Activated naive CD8-positive, alpha-beta T cell treated with anti-CD3 and anti-CD28 coated beads, Interleukin-2, amount 10 ng/mL, durations not matched to agents 7 days and 5 days (primary cell): ENCODE measurements at regions not wholly inside any gene's neighbourhood (a gene's known extent, or its start where the extent isn't known, plus 50 kb on each side); places are given as distances from the start of the nearest gene placed in this dataset.
"Not testable (repeated sequence)": the region's sequence is repeated elsewhere in the genome, so short reads cannot be mapped to it uniquely, and the experiment has no call there.

Source experiments
- ATAC-seq: fragments of 150-1000 bp; cut with Tn5 transposase; one replicate; pipeline ENCODE4 v1.10.0; 2021; ENCODE audit warnings: low read depth, moderate library complexity
- POLR2A ChIA-PET: fragments of 350-600 bp; sonication (Branson Sonifier 250); formaldehyde crosslinking; loops from one replicate; lab custom pipeline; 2021; ENCODE audit warnings: antibody characterized with exemption; lab: Charles Lee
- DNase-seq: peaks from one replicate; pipeline ENCODE4 v3.0.0; 2021
- H3K27ac Mint-ChIP-seq: one replicate; pipeline ENCODE4 v1.8.0; 2022; ENCODE audit warnings: mild to moderate bottlenecking, mixed read lengths
- H3K27me3 Mint-ChIP-seq: one replicate; pipeline ENCODE4 v1.8.0; 2022; ENCODE audit warnings: mild to moderate bottlenecking, moderate library complexity, mixed read lengths
- H3K36me3 Mint-ChIP-seq: one replicate; pipeline ENCODE4 v1.8.0; 2021; ENCODE audit warnings: mild to moderate bottlenecking, mixed read lengths
- H3K4me1 Mint-ChIP-seq: one replicate; pipeline ENCODE4 v1.8.0; 2021; ENCODE audit warnings: mixed read lengths
- H3K4me3 Mint-ChIP-seq: one replicate; pipeline ENCODE4 v1.8.0; 2022; ENCODE audit warnings: mild to moderate bottlenecking, moderate library complexity, mixed read lengths
- H3K9me3 Mint-ChIP-seq: one replicate; pipeline ENCODE4 v1.8.0; 2021; ENCODE audit warnings: mixed read lengths

DNA sequence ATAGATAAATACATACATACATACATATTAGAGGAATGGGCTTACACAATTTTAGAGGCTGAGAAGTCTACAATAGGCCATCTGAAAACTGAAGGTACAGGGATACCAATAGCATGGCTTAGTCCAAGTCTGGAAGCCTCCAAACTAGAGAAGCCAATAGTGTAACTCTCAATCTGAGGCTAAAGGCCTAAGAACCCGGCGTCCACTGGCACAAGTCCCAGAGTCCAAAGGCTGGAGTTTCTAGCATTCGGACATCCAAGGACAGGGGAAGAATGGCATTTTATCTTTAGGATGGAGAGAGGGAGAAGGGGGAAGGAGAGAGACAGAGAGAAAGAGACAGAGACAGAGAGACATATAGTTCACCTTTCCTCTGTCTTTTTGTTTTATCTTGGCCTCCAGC lies 63.7 kb upstream of the SYT4 start:
- ATAC-seq: no peak
- POLR2A ChIA-PET: no interaction called here
- no peaks in the 10 kb centered on the region for H3K27me3 Mint-ChIP-seq
- no peak overlapping the region for H3K4me3 Mint-ChIP-seq
- no peak overlapping the region for H3K27ac Mint-ChIP-seq
- DNase-seq: no peak
- H3K4me1 Mint-ChIP-seq: no peaks in the 10 kb centered on the region
- no peaks in the 10 kb centered on the region for H3K36me3 Mint-ChIP-seq
- peaks cover 3% of the 10 kb centered on the region for H3K9me3 Mint-ChIP-seq

DNA sequence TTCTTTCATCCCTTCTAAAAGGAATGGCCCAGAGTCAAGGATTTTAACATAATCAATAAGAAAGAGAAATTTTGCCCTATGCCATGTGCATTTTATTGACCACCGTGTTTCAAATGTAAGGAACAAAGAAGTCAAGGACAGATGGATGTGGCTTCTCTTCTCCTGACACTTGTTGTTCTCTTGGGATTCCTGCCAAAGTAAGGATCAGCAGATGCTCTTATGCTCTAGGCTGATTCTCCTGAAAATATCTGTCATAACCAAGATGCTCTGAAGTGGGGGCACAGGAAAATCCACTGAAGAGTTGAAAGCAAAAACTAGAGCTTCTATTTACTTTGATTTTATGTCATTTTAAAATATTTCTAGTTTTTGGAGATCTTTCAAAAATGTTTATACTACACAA lies 72.9 kb upstream of the SYT4 start:
- no peaks in the 10 kb centered on the region for H3K36me3 Mint-ChIP-seq
- no peaks in the 10 kb centered on the region for H3K27me3 Mint-ChIP-seq
- DNase-seq: no peak
- no peaks in the 10 kb centered on the region for H3K9me3 Mint-ChIP-seq
- H3K27ac Mint-ChIP-seq: no peak overlapping the region
- no peaks in the 10 kb centered on the region for H3K4me1 Mint-ChIP-seq
- POLR2A ChIA-PET: no interaction called here
- H3K4me3 Mint-ChIP-seq: no peak overlapping the region
- no peak for ATAC-seq

DNA sequence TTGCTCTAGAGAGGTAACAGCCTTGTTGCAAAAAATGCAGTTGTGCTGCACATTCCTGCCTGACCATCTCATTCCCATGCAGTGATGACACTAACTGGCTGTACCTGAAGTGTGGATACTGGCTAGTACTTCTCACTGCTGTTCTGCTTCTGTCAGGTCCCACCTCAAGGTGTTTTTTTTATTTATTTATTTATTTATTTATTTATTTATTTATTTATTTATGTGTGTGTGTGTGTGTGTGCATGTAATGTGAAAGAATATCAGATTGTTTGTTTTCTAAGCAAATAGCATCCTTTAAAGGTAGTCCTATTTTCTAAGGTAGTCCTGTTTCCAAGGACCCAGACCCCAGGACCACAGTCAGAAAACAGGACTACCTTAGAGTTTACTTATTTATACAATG lies 87.2 kb upstream of the SYT4 start:
- Mint-ChIP-seq H3K9me3 (no peaks in the 10 kb centered on the region), H3K4me1 (no peaks in the 10 kb centered on the region), H3K27ac (no peak overlapping the region), H3K4me3 (no peak overlapping the region), H3K27me3 (no peaks in the 10 kb centered on the region), H3K36me3 (no peaks in the 10 kb centered on the region)
- DNase-seq: no peak
- POLR2A ChIA-PET: no interaction called here
- ATAC-seq: no peak

DNA sequence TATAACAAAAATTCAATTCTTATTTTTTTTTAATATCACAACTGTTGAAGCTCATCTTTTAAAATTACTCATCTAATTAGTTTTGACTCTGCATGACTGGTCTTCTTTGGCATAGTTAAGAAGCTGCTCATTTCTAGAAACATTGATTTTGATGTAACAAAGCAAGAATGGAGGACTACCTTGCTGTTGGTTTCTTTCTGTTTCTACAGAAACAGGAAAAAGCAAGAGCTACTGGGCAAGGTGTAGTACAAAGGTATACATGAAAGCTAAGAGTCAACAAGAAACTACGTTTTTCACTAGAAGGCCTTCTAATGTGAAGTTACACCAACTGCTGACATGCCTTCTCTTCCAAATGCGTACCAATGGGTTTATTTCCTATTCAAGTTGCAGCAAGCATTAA lies 90.6 kb upstream of the SYT4 start:
- no peak overlapping the region for H3K4me3 Mint-ChIP-seq
- no peaks in the 10 kb centered on the region for H3K36me3 Mint-ChIP-seq
- POLR2A ChIA-PET: no interaction called here
- ATAC-seq (no peak), DNase-seq (no peak)
- H3K27ac Mint-ChIP-seq: no peak overlapping the region
- no peaks in the 10 kb centered on the region for H3K4me1 Mint-ChIP-seq
- H3K27me3 Mint-ChIP-seq: no peaks in the 10 kb centered on the region
- H3K9me3 Mint-ChIP-seq: no peaks in the 10 kb centered on the region

DNA sequence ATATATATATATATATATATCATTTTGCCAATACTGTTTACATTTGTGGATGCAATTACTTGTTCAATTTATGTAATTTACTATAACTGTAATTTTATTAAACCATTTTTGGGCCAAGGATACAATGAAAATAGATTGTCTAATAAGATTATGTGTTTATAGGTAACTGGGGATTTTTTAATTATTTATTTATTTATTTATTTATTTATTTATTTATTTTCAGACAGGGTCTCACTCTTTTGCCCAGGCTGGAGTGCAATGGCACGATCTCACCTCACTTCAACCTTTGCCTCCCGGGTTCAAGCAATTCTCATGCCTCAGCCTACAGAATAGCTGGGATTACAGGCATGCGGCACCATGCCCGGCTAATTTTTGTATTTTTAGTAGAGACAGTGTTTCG lies 92.0 kb upstream of the SYT4 start:
- H3K4me3 Mint-ChIP-seq, H3K27ac Mint-ChIP-seq, DNase-seq, H3K27me3 Mint-ChIP-seq, H3K9me3 Mint-ChIP-seq, POLR2A ChIA-PET, H3K36me3 Mint-ChIP-seq, ATAC-seq, H3K4me1 Mint-ChIP-seq: not testable (repeated sequence)

DNA sequence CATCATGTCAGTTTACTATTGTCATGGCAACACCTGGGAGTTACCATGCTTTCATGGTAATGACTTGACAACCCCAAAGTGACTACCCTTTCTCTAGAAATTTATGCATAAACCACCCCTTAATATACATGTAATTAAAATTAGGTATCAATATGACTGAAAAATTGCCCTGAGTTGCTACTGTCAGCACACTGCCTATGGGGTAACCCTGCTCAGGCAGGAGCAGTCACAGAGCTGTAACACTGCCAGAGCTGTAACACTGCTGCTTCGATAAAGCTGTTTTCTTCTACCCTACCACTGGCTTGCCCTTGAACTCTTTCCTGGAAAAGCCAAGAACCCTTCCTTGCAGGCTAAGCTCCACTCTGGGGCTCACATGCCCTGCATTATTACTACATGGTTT lies 95.5 kb upstream of the SYT4 start:
- ATAC-seq: no peak
- H3K4me1 Mint-ChIP-seq: no peaks in the 10 kb centered on the region
- no peak overlapping the region for H3K27ac Mint-ChIP-seq
- H3K9me3 Mint-ChIP-seq: peaks cover under 1% of the 10 kb centered on the region
- no peak overlapping the region for H3K4me3 Mint-ChIP-seq
- no peak for DNase-seq
- H3K27me3 Mint-ChIP-seq: no peaks in the 10 kb centered on the region
- POLR2A ChIA-PET: no interaction called here
- no peaks in the 10 kb centered on the region for H3K36me3 Mint-ChIP-seq

DNA sequence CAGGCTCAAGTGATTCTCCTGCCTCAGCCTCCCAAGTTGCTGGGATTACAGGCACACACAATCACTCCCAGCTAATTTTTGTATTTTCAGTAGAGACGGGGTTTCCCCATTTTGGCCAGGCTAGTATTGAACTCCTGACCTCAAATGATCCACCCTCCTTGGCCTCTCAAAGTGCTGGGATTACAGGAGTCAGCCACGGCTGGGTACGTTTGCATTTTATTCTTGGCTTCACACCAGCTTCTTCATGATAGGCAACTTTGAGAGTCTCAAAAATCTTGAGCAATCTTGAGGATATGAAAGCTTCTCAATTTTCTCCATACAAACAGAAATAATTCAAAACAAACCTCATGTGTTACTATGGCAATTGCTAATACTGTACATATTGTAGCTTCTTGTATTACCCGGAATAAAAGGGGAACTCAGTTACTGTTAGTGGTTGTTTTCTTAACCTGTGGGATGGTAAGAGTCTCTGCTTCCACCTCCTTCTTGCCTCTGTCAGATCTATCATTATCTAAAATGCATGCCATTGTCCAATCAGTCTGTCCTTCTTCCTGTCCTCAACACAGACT lies 102.9 kb upstream of the SYT4 start:
- peaks cover 3% of the 10 kb centered on the region for H3K9me3 Mint-ChIP-seq
- POLR2A ChIA-PET: no interaction called here
- DNase-seq (no peak), ATAC-seq (no peak)
- H3K36me3 Mint-ChIP-seq: no peaks in the 10 kb centered on the region
- no peaks in the 10 kb centered on the region for H3K27me3 Mint-ChIP-seq
- no peak overlapping the region for H3K27ac Mint-ChIP-seq
- no peak overlapping the region for H3K4me3 Mint-ChIP-seq
- no peaks in the 10 kb centered on the region for H3K4me1 Mint-ChIP-seq

DNA sequence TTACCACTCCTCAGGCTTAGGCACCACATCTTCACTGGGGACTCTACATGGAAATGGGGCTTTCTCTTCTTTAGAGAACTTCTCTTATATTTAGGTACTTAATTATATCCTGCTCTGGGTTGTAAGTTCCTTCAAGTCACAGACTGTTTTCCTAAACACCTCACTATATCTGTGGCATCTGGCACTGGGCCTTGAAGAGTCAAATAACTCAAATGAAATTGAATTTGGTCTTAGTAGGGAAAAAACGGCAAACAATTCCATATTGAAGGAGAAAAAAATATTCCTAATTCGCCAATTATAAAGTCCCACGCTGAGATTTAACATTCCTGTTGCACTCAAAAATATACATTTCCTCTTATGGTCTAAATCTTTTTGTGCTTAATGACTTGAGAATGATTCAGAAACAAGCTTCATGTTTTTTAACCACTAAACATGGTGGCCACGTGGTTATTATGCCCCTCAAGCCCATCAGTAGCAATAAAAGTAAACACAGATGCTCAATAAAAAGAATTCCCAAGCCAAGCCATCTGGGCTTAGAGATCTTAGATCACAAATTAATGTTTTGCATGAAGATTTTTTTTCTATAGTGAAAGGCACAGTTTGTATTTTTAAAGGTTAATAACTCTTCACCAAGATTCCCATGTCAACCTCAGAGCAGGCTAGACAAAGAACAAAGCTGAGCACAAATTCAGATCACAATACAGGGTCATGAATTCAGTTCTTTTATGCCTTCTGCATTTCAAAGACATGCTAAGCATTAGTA lies 105.5 kb upstream of the SYT4 start:
- ATAC-seq (no peak), DNase-seq (no peak)
- Mint-ChIP-seq H3K36me3 (no peaks in the 10 kb centered on the region), H3K4me3 (no peak overlapping the region), H3K27ac (no peak overlapping the region), H3K4me1 (no peaks in the 10 kb centered on the region), H3K9me3 (peaks cover 2% of the 10 kb centered on the region), H3K27me3 (no peaks in the 10 kb centered on the region)
- POLR2A ChIA-PET: no interaction called here

DNA sequence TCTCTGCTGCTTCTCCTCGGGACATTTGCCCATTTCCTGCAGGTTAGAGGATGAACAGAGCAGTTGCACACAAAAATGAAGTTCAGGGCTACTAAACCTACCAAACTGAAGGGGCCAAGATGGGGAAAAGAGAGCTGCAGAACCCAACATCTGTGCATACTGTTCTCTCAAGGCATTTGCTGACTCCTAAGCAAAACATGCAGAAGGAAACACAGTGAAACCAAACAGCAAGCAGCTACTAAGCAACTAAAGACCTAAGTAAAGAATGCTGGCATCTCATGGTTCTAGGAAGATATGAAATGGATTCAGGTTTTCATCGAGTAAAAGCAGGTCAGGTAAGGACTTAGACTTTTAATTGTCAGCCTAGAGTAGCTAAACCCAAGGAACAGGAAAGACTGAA lies 111.9 kb upstream of the SYT4 start:
- no peak overlapping the region for H3K27ac Mint-ChIP-seq
- POLR2A ChIA-PET: no interaction called here
- H3K4me1 Mint-ChIP-seq: no peaks in the 10 kb centered on the region
- no peaks in the 10 kb centered on the region for H3K27me3 Mint-ChIP-seq
- ATAC-seq: no peak
- DNase-seq: no peak
- no peaks in the 10 kb centered on the region for H3K36me3 Mint-ChIP-seq
- H3K9me3 Mint-ChIP-seq: no peaks in the 10 kb centered on the region
- no peak overlapping the region for H3K4me3 Mint-ChIP-seq

DNA sequence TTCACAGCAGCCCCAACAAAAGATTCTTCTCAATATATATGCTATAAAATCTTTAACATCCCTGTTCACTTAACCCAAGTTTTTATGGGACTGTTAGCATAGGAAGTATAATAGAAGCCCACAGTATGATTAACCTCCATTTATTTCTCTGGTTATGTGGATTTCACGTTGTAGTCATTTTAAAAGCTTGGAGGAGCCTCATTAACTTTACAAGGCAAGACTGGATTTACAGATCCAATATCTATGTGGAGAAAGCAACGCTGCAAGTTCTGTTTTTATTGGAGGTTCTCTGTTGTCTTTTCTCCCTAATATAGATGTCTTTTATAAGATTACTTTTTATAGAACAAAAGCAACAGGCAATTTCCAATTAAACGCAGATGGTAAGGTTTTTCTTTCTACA lies 114.9 kb upstream of the SYT4 start:
- no peak for ATAC-seq
- no peak overlapping the region for H3K27ac Mint-ChIP-seq

DNA sequence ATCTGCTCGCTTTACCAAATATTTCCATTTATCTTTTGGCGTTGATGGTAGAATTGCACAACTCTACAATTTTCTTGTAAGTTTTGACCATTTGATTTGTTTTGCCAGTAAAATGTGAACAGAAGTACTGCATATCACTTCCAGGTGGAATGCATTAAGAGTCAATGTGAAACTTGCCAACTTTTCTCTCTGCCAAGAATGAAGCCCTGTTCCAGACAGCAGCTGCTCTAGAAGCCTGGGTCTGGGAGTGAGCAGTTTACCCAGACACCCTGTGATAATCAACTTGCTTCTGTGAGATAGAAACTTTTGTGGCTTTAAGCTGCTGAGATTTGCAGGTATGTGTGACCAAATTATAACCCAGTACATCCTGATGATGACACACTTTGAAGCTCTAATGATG lies 115.9 kb upstream of the SYT4 start:
- ATAC-seq (no peak), DNase-seq (no peak)
- POLR2A ChIA-PET: no interaction called here
- Mint-ChIP-seq H3K36me3 (no peaks in the 10 kb centered on the region), H3K27me3 (no peaks in the 10 kb centered on the region), H3K4me3 (no peak overlapping the region), H3K4me1 (no peaks in the 10 kb centered on the region), H3K9me3 (no peaks in the 10 kb centered on the region), H3K27ac (no peak overlapping the region)

More for the DNA sequence above, 114.9 kb upstream of the SYT4 start:
- no peaks in the 10 kb centered on the region for H3K27me3 Mint-ChIP-seq
- no peak overlapping the region for H3K4me3 Mint-ChIP-seq
- no peaks in the 10 kb centered on the region for H3K4me1 Mint-ChIP-seq
- no peaks in the 10 kb centered on the region for H3K36me3 Mint-ChIP-seq
- DNase-seq: no peak
- no peaks in the 10 kb centered on the region for H3K9me3 Mint-ChIP-seq
- POLR2A ChIA-PET: no interaction called here

DNA sequence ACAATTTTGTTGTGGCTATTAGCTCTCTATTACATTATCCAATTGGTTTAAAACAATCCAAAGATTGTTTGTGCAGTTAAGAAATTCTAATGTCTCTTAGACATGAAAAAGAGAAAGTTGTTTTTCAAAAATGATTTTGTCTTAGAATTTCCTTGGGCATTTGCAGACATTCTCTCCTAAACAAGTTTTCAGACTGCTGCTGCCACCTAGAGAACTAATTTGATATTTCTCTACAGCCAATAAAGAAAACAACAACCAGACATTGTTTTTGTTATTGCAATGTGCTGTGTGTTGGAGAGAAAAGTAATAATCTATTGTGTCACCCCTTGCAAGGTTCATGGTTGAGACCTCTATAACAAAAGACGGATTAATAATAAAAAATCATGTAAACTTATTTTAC lies 119.0 kb upstream of the SYT4 start:
- no peak for ATAC-seq
- POLR2A ChIA-PET: no interaction called here
- no peaks in the 10 kb centered on the region for H3K4me1 Mint-ChIP-seq
- H3K36me3 Mint-ChIP-seq: no peaks in the 10 kb centered on the region
- no peak for DNase-seq
- no peak overlapping the region for H3K4me3 Mint-ChIP-seq
- no peaks in the 10 kb centered on the region for H3K27me3 Mint-ChIP-seq
- peaks cover 5% of the 10 kb centered on the region for H3K9me3 Mint-ChIP-seq
- no peak overlapping the region for H3K27ac Mint-ChIP-seq

DNA sequence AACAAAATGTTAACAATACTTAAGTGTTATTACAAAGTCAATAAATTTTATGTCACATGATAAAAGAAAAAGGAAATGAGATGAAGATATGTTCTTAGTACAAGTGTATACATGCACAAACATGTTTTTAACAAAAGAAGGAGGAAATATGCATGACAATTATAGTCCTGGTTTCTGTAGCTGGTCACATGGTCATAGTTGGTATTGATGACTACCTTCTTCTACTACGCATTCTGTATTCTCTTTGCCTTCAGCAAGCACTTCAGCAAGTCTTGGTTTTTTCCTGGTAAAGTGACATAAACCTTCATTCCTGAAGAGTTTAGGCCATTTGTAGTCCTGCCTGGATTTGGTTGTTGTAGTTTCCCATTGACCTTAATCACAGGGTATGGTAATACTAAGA lies 121.3 kb upstream of the SYT4 start:
- Mint-ChIP-seq H3K4me3 (no peak overlapping the region), H3K27me3 (no peaks in the 10 kb centered on the region), H3K4me1 (no peaks in the 10 kb centered on the region), H3K27ac (no peak overlapping the region), H3K36me3 (no peaks in the 10 kb centered on the region), H3K9me3 (peaks cover 5% of the 10 kb centered on the region)
- ATAC-seq (no peak), DNase-seq (no peak)
- POLR2A ChIA-PET: no interaction called here

DNA sequence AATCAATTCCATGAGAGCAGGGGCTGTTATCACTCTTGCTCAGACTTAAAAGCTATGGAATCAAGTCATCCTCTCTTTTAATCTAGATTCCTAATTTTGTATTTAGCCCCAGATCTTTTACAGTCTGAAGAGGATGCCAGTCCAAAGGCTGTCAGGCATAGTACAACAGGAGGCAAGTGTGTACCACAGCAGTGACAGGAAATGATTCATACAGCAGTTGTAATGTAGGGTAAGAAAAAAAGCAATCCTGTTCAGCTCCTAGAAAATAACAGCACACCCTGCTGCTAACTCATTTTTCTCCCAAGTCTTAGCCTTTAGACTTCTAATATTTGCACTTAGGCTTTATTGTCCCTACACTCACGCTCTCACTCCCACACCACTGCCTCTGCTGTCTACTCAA lies 127.8 kb upstream of the SYT4 start:
- Mint-ChIP-seq H3K4me3 (no peak overlapping the region), H3K9me3 (peaks cover 2% of the 10 kb centered on the region), H3K4me1 (no peaks in the 10 kb centered on the region), H3K27ac (no peak overlapping the region), H3K36me3 (no peaks in the 10 kb centered on the region), H3K27me3 (no peaks in the 10 kb centered on the region)
- POLR2A ChIA-PET: no interaction called here
- no peak for DNase-seq
- no peak for ATAC-seq
